ENCODE measurements at regions not wholly inside any gene's neighbourhood (a gene's known extent, or its start where the extent isn't known, plus 50 kb on each side); places are given as distances from the start of the nearest gene placed in this dataset.

GRCh38 chr3:102571720-102572384, 137.0 kb downstream of the ZPLD1 start:
- TF ChIP-seq CTCF (IDR thresholded peaks at IDR 0.05 in 2 of 3, conservative IDR thresholded peaks at IDR 0.05 in 1 of 3; ENCODE audit: control insufficient read depth in 2 of 3, extremely low read depth in 1 of 3, insufficient read depth in 1 of 3, low read depth in 3 of 3, low read length in 3 of 3), result no peak
- no peak for TF ChIP-seq NFXL1 (IDR thresholded peaks at IDR 0.05; ENCODE audit: borderline replicate concordance)
- TF ChIP-seq EZH2 (IDR thresholded peaks at IDR 0.05; ENCODE audit: borderline replicate concordance, control insufficient read depth, low read depth, low read length), result no peak
